LHCN-M2 (cell line): ENCODE measurements at regions not wholly inside any gene's neighbourhood (a gene's known extent, or its start where the extent isn't known, plus 50 kb on each side); places are given as distances from the start of the nearest gene placed in this dataset.

Experiments
- DNase-seq: peaks from one replicate; pipeline ENCODE4 v3.0.0-alpha.2; 2012; ENCODE audit warnings: low read depth

DNA sequence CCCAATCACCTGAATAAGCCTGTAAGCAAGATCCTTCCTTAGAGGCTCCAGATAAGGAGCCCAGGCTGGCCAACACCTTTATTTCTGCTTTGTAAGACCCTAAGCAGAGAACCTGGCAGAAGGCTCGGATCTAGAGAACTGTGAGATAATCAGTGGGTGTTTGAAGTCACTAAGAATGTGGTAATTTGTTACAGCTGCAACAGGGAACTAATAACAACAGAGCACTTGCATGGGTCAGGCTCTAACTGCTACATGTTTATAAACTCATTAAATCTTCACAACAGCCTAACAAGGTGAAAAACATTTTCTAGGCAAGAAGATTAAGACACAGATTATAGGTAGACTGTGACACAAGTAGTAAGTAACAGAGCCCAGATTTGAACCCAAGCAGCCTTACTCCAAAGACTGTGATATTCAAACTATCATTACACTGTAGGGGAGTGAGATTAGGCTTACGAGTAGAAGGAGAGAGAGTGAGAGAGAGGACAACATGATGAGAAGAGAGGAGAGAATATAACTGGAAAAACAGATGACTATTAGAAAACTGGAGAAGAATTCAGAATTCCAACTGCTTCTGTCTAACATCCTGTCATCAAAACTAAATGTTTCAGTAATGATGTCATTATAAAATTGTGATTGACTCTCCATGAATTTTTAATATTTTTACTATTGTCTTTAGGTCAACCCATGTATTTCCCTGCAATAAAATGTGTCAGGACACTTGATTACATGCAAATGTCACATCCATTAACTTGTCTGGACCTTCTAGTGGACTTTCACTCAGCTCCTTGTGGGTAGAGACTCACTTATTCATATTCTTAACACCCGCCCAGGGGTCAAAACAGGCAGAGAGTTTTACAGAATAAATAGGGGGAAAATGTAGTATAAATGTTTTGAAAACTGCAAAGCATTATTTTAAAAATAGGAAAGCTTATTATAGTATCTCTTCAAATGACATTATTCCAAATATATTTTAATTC, 290.9 kb upstream of the RGMB start:
- DNase-seq: no peak

DNA sequence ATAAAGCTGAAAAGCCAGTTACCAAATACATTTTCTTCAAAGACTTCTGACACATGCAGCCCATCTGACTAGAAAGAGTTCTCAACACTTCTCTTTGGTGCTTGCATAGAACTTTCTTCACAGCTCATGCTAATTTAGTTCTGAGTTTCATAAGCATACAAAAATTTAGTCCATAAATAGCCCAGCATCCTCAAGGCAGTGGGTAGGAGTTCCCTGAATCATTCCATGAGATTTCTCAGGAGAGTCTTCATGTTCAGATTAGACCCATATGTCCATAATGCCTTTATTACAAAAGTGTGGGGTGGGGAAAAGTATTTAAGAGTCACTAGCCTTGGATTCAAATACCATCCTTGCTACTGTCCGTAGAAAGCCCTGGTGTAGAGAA, 290.2 kb upstream of the RGMB start:
- peak; percentile 38 for DNase-seq

DNA sequence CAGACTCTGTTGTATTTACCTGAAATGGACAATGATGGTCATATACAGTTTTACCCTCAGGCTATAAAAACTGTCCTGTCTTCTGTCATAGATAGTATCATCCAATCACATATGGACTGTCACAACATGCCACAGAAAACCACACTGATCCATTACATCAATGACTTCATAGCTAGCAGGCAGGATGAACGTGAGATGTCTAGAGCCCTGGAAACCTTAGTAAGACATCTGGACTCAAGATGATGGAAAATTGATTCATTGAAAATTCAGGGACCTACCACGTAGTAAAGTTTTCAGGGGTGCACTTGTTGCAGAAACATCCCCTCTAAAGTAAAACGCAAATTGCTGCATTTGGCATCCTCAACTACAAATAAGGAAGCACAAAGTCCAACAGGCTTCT, 284.4 kb upstream of the RGMB start:
- DNase-seq: no peak

DNA sequence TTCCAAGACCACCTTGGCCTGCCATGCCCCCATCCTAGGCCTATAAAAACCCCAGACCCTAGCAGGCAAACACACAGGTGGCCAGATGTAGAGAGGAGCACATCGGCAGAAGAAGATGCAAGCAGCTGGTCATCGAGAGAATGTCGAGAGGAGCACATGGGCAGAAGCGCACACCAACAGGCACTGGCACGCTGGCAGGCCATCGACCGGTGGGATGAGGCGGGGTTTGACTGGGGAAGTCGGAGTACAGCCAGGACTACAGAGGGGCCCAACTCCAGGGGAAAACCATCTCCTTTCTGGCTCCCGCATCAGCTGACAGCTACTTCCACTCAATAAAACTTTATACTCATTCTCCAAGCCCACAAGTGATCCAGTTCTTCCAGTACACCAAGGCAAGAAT, 283.1 kb upstream of the RGMB start:
- DNase-seq: no peak

DNA sequence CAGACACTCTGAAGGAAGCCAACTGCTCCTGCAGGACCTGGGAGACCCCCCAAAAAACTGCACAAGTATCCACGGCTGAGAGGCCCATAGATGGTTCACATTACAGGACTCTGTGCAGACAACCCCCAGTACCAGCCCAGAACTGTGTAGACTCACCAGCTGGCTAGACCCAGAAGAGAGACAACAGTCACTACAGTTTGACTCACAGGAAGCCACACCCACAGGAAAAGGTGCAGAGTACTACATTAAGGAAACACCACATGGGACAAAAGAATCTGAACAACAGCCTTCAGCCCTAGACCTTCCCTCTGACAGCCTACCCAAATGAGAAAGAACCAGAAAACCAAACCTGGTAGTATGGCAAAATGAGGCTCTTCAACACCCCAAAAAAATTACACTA, 281.2 kb upstream of the RGMB start:
- DNase-seq: peak; percentile 31

DNA sequence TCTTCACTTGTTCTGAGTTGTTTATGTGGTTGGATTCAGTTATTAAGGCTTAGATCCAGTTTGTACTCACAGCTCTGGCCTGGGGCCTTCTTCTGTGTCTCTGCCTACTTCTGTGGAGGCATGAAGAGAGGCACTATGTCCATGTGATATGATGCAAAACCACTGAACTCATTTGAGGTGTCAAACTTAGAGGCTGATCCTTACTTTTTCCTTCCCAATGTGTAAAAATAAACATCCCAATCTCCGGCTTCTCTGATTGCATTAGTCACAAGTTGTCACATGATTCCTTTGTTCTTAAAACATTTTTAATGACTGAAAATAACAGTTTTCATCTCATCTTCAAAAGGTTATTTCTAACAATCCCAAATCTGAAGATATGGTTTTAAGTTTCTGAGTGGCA, 276.0 kb upstream of the RGMB start:
- peak; percentile 61 for DNase-seq

DNA sequence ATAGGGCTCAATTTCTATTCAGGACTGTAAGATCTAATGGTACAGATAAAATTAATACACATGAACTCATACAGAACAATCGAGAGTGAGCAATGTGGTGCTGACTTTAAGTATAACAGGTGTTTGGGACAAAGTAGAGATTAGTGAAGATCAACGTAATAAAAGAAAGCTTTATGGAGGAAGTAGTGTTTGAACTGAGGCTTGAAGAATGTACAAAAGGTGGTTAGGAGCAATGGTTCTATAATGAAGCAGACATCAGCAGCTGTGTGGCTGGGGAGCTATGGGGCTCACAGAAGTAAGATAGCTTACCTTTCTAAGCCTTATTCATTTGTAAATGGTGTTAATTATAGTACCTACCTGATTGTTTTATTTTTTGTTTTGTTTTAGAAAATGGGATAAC, 275.4 kb upstream of the RGMB start:
- DNase-seq: peak; percentile 31

DNA sequence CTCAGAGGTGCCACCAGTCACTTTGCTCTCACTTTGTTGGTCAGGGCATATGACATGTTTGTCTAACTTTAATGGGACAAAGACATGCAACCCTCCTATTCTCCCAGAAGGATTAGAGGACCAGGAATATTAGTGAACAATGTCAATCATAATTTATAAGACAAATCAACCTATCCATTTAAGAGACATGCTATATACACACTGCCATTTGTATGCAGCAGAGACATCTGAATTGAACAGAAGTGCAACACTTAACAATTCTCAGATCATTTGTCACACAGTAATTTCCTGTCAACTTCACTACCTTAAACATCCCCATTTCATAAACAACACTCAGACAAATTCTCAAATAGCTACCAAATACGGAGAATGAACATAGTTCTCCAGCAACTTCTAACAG, 273.6 kb upstream of the RGMB start:
- DNase-seq: no peak

DNA sequence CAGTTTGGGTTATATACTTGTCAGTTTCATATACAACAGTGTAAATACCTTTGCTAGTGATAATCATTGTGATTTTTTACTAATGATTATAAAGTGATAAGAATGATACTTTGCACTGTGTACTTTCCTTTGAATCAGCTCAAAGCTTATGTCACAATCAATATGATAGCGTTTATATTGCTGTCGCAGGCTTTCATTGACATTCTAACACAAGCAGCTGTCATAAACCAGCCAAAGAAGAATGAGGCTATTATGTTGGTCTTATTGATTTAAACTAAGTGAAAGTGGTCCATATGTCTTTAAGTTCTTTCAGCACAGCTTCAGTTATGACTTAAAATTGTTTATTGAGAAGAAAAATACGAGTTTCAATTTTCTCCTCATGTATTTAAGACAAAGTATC, 272.7 kb upstream of the RGMB start:
- DNase-seq: no peak

DNA sequence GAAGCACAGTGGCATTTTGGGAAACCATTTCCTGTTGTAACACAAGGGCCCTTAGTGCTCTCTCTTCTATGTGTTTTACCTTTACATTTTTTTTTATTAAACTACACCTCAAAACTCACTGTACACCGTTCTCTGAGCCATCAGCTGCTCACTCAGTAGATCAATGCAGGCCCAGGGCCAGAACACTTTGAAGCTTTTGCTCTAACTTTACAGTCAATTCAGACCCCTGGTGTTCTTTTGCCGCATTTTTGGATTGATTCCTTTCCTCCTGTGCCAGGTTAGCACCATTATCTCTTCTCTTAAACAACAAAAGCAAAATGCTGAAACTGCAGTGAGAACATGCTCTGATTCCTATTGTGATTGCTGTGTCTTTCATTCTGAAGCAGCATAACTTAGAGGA, 269.8 kb upstream of the RGMB start:
- no peak for DNase-seq

DNA sequence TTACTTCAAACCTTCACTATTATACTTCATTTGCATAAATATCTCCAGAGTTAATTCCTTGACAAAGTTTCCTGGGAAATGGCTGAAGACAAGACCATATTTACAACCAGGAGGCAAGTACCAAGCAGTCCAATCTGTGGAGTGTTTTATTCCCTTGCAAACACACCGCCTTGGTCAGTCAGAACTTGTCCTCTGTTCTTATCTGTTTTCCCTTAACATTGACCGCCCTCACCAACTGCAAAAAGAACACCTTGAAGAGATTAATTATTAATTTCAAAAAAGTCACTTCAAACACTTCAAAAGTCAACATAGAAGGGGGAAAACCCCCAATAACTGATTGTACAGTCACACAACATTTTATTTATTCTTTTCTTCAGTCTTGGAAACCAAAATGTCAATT, 269.0 kb upstream of the RGMB start:
- no peak for DNase-seq

DNA sequence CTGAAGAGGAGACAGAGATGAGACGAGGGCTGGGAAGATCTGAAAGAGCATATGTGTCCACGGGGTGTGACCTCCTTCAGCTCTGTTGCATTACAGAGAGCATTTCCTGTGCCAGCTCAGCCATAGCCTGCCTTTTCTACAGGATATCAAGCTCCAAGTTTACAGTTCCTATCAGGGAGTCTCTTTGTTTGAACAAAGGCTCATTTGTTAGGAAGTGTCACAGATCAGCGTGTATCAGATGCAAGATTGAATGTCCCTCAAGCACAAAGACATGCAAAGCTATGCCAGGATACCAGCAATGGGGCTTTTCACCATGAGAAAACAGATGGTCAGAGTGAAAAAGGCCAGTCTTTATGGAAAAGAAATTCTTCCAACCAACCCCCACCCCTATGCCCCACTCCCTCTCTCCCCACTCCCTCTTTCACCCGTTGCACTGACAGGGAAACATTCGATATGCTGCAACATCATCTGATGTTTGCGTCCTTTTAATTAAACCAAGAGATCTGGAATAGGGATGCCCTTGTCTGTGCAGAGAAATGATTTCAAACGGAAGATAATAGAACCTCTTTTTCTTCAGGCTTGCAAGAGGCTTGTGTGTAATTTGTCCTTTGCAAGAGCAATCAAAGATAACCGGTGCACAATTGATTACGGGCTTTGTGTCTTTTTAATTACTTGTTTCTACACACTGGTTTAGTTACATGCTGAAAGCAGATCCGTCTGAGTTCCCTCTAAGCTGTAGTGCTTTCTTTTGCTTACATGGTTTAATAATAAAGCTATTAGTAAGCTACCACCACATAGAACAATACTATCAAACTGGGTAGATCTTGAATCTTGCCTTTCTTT, 263.1 kb upstream of the RGMB start:
- peak; percentile 66 for DNase-seq

DNA sequence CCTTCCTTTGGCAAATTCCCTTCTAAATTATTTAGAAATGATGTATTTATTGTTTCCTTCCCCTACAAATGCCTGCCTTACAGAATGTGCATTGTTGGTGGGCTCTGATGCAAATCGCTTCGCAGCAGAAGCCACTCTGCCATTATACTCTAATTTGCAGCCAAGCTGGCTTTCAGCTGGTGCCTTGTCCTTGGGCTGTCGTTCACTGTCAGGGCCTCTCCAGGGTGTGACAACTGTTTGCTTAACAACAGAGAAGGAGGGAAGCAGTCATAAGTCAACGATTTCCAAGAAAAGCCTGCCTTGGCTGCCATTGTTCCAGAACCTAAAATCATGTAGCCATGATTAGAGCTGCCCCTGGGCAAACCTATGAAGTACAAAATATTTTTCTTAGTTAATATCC, 260.1 kb upstream of the RGMB start:
- peak; percentile 19 for DNase-seq

DNA sequence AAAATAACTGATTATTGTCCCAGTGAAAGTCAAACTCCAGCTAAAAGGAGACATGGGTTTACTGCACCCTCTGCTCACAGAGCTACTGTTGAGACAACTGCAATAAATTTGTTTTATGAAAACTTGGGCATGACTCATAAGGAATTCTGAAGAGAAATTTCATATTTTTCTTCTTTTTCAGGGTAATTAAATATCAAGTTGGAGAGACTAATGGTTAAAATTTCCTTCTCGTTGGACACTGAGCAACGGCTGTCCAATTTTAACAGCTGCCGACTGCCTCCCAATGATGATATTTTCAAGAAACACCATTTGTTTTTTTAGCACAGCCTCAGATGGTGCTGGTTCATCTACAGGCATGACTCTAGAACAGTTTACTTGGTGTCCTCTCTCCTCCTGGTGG, 259.2 kb upstream of the RGMB start:
- DNase-seq: peak; percentile 96

DNA sequence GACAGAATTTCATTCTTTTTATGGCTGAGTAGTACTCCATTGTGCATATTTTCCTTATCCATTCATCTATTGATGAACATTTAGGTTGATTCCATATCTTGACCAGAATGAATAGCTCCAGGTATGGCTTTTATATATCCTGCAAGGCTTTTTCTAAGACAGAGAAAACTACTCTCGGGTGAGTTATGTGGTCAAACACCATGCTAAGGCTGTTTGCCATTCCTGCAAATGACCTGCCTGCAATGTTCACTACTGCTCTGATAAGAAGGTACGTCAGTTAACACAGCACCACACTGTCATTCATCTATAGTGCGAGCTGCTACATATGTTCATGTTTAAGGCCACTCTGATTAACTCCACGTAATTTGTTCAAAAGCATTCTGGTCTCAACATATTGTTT, 256.8 kb upstream of the RGMB start:
- no peak for DNase-seq

DNA sequence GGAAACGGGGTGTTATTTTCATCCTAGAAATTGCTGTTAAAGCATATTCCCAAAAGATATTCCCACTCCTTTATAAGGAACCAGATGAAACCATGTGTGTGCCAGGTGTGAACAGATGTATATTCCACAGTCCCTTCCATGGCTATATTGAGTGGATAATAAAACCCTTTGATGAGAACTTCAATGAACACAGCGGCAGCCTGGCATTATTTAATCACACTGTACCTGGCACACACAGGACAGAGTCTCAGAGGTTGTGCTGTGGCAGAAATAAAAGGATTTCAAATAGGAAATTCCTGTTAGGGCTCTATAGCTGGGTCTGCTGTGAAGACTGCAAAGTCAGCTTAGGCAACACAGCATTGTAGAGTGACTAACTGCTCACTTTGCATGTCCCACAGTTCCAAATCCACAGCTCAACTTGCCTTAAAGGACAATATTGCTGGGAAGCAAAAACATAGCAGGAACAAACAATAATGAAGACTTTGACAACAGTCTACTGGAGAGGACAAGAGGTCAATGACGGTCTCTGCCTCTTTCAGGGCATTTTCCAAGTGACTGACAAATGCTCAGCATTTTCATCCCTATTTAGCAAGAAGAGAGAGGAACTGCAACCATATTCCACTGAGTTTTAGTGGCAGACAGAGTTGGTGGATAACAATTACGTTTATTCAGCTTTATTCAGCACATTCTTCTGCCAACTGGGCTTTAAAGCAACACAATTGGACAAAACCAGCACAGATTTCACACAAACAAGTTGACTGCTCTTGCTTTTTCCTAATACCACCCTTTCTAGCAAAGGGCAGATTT, 255.7 kb upstream of the RGMB start:
- no peak for DNase-seq

DNA sequence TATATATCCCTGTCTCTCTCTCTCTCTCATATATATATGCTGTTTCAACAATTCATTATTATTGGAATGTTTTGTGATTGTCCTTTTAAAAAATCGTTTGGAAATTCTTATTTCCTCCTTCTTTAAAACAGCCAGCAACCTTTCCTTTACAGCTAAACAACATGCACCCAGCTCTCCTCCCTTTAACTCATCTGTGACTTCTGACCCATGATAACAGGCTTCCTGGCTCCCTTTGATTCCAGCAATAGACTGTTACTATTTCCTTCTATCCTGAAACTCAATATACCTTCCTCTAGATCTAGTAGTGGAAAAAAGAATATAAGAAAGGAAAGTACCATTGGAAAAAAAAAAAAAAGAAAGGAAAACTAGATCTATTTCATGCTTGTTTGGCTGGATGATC, 254.7 kb upstream of the RGMB start:
- DNase-seq: no peak

DNA sequence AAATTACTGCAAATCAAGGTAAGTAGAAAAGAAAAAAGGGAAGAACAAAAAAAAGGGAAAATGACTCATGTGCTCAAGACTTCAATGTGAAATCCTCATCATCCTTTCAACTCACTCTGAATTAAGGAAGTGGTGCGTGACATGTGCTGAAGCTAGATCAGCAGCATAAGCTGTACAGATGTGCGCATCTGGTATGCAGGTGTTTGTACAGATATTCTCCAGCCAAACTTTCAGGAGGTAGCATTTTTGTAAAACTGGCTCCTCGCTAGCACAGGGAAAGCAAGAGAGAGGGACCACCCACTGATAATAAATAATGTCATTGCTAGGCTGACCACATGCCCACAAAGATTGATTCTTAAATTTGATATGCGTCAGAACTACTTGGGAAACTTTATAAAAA, 253.9 kb upstream of the RGMB start:
- DNase-seq: no peak

DNA sequence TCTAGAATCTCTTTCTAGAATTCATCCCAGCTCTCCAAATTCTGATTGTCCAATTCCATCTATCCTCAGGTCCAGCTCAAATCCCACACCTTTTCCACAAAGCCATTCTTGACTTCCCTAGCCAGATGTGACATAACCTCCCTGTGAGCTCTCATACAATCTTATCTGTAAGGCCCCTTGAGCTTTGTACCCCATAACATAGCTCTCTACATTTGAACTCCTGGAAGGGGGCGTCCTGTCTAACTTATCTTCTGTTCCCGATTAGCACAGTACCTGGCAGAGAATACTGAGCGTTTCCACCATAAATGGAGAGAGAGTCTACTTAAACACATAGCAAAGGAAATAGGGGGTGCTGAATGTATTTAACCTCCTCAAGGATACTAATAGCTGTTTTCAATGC, 251.6 kb upstream of the RGMB start:
- DNase-seq: no peak

DNA sequence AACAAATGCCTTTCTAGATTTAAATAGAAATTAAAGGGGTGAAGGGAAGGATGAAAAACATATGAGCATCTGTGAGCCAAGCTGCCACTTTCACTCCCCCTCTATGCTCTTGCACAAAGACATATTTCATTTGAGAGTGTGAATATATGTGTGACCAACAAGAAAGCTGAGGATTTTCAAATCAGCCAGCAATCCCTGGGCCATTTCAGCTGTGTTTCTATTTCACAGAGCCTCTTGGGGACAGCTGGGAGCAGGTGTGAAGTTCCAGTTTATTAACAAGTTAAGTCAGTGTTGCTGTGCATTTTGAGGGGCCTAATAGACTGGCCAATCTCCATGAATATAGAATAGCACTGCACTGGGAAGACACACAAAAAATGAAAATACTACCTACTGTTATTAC, 248.7 kb upstream of the RGMB start:
- DNase-seq: no peak

DNA sequence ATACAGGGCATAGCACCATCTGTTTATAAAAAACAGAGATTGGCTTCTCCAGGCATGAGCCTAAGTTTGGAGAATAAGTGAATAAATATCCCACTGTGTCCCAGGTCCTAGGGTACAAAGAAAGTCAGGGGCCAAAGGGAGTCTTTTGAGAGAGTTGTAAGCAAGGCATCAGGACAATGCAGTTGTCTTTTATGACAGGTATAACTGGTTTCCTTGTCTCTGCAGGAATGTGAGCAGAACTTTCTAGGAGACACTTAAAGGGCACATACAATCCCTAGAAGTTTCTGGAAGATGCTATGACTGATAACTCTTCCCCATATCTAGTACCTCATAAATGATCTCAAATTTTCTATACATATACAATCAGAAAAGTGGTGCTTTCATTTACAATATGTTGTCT, 245.6 kb upstream of the RGMB start:
- no peak for DNase-seq

DNA sequence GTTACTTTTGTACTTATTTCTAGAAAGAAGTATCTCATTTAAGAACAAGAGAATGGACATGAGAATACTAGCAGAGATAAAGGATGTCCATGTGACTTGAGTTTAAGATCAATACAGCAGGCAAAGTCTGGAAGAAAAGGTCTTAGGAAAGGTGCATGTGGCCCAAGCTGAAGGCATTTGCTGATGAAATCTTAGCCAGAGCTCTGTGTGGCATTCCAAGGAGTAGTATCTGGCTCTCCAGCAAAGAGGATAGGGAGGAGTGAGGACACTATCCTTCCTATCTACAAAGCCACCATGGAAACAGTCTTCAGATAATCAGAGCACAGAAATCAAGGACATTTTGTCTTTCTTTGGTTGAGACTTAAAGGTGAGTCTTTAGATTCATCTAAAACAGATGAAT, 244.1 kb upstream of the RGMB start:
- DNase-seq: no peak
